ENCODE measurements at regions not wholly inside any gene's neighbourhood (a gene's known extent, or its start where the extent isn't known, plus 50 kb on each side); places are given as distances from the start of the nearest gene placed in this dataset.

DNA sequence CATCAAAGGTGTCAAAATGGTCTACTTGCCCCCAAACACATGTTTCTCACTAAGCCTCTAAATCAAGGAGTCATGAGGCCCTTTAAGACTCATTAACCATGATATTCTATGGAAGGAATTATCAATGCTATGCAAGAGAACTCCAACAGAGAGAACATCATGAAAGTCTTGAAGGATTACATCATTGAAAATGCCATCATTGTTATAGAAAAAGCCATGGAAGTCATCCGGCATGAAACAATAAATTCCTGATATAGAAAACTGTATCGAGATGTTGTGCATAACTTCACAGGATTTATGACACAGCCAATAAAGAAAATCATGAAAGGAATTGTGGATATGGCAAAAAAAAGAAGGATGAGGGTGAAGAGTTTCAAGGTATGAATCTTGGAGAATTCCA lies 1363.6 kb upstream of the CDH2 start:
- H3K23ac ChIP-seq (ENCODE audit: insufficient read length, low read depth, low read length), result no peak overlapping the region
- Mint-ChIP-seq H3K27me3 (ENCODE audit: low read depth) (peaks cover 1% of the 10 kb centered on the region; the same call in 1 of the 2 replicates), H3K36me3 (ENCODE audit: insufficient read depth in 1 of 3, low read depth in 3 of 3) (no peaks in the 10 kb centered on the region; a peak in 1 of 7 replicates)

More for the DNA sequence above, 1363.6 kb upstream of the CDH2 start:
- H3K14ac ChIP-seq (ENCODE audit: insufficient read depth, low read length), result no peak overlapping the region
- no peaks in the 10 kb centered on the region for H3K79me1 ChIP-seq (ENCODE audit: insufficient read depth, low read depth, low read length, poor library complexity, severe bottlenecking)
- H3K9me3 ChIP-seq (ENCODE audit: control insufficient read depth, low read depth, low read length), result no peaks in the 10 kb centered on the region
- no peaks in the 10 kb centered on the region for H3K4me1 Mint-ChIP-seq
- H4K8ac ChIP-seq (replicated peaks; ENCODE audit: insufficient read length, low read depth, low read length), result no peak overlapping the region
- no peaks in the 10 kb centered on the region for H3K27me3 ChIP-seq (ENCODE audit: insufficient read depth, low read length)
- H2BK120ac ChIP-seq (ENCODE audit: low read depth, low read length, poor library complexity, severe bottlenecking), result no peak overlapping the region
- H4K20me1 ChIP-seq (ENCODE audit: control insufficient read depth, insufficient read depth, insufficient read length), result no peaks in the 10 kb centered on the region
- no peaks in the 10 kb centered on the region for H3K4me1 ChIP-seq (ENCODE audit: insufficient read depth, low read length)
- no peak overlapping the region for H2BK20ac ChIP-seq (ENCODE audit: low read depth, low read length, poor library complexity, severe bottlenecking)
- TF ChIP-seq, protein P1, sequence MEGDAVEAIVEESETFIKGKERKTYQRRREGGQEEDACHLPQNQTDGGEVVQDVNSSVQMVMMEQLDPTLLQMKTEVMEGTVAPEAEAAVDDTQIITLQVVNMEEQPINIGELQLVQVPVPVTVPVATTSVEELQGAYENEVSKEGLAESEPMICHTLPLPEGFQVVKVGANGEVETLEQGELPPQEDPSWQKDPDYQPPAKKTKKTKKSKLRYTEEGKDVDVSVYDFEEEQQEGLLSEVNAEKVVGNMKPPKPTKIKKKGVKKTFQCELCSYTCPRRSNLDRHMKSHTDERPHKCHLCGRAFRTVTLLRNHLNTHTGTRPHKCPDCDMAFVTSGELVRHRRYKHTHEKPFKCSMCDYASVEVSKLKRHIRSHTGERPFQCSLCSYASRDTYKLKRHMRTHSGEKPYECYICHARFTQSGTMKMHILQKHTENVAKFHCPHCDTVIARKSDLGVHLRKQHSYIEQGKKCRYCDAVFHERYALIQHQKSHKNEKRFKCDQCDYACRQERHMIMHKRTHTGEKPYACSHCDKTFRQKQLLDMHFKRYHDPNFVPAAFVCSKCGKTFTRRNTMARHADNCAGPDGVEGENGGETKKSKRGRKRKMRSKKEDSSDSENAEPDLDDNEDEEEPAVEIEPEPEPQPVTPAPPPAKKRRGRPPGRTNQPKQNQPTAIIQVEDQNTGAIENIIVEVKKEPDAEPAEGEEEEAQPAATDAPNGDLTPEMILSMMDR (conservative IDR thresholded peaks at IDR 0.05), result no peak
- no peak overlapping the region for H4K91ac ChIP-seq (ENCODE audit: insufficient read length, low read depth, low read length)
- no peak overlapping the region for H4K5ac ChIP-seq (ENCODE audit: insufficient read length, low read depth, low read length)
- H3K79me2 ChIP-seq (ENCODE audit: insufficient read depth, low read length), result no peaks in the 10 kb centered on the region
- H3K56ac ChIP-seq (ENCODE audit: insufficient read length, low read depth, low read length), result no peak overlapping the region
- no peak overlapping the region for H3K27ac Mint-ChIP-seq
- no peak overlapping the region for H2AK5ac ChIP-seq (ENCODE audit: insufficient read length, low read length)
- no peak overlapping the region for H3K27ac ChIP-seq (ENCODE audit: insufficient read length, low read depth, low read length)
- WGBS (ENCODE audit: extremely low coverage, insufficient read length, low lambda C conversion rate), result no CpG with 5 or more reads among the region's 2 CpGs
- no peaks in the 10 kb centered on the region for H3K23me2 ChIP-seq (ENCODE audit: insufficient read length, low read depth, low read length, poor library complexity, severe bottlenecking)
- no peak overlapping the region for H2BK15ac ChIP-seq (ENCODE audit: low read depth, low read length)
- no peak overlapping the region for H3K18ac ChIP-seq (ENCODE audit: insufficient read length, low read depth, low read length)
- H3K4me3 Mint-ChIP-seq, result no peak overlapping the region
- no peak overlapping the region for H3K4ac ChIP-seq (ENCODE audit: low read depth, low read length)
- no peak for DNase-seq
- H3K4me2 ChIP-seq (ENCODE audit: insufficient read depth, insufficient read length, low read length), result no peak overlapping the region
- H2BK12ac ChIP-seq (ENCODE audit: insufficient read length, low read depth, low read length), result no peak overlapping the region
- no peak overlapping the region for H2BK5ac ChIP-seq (ENCODE audit: insufficient read length, low read length)
- no peak overlapping the region for H2AFZ ChIP-seq (ENCODE audit: low read length)
- H3T11ph ChIP-seq (ENCODE audit: low read length), result no peak overlapping the region
- H3K9me3 Mint-ChIP-seq, result no peaks in the 10 kb centered on the region
- H3K9ac ChIP-seq (ENCODE audit: extremely low read depth, insufficient read length, low read length), result no peak overlapping the region
